ENCODE measurements at regions not wholly inside any gene's neighbourhood (a gene's known extent, or its start where the extent isn't known, plus 50 kb on each side); places are given as distances from the start of the nearest gene placed in this dataset.
A peak's percentile ranks its signal among the peaks of the same experiment; 100 is the strongest.

DNA sequence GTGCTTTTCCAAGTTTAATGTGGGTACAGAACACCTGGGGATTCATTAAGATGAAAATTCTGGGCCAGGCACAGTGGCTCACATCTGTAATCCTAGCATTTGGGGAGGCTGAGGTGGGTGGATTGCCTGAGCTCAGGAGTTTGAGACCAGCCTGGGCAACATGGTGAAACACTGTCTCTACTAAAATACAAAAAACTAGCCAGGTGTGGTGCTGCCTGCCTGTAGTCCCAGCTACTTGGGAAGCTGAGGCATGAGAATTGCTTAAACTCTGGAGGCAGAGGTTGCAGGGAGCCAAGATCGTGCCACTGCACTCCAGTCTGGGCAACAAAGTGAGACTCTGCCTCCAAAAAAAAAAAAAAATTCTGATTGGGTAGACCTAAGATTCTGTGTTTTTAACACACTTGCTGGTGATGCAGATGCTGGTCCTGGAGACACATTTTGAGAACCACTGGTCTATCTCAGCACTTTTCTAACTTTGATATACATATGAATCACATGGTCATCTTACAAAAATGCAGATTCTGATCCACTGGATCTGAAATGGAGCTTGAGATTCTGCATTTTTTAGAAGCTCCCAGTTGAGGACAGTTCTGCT lies 223.8 kb upstream of the SATB1 start:
- Mint-ChIP-seq H3K36me3 (no peaks in the 10 kb centered on the region), H3K4me1 (no peaks in the 10 kb centered on the region), H3K9me3 (peaks cover 0 to 3% (median 0%) of the 10 kb centered on the region in 7 donors), H3K4me3 (no peak overlapping the region), H3K27me3 (peaks cover 0 to 5% (median 0%) of the 10 kb centered on the region in 3 donors), H3K27ac (no peak overlapping the region)
- ATAC-seq (ENCODE audit: low read depth in 2 of 2) (no peak), DNase-seq (no peak)

GRCh38 chr3:18648159-18648558 lies 223.0 kb upstream of the SATB1 start:
- Mint-ChIP-seq H3K4me1 (peaks cover 0 to 6% (median 0%) of the 10 kb centered on the region in 3 donors), H3K36me3 (no peaks in the 10 kb centered on the region), H3K4me3 (no peak overlapping the region), H3K27ac (no peak overlapping the region), H3K9me3 (peaks cover 0 to 3% (median 0%) of the 10 kb centered on the region in 7 donors), H3K27me3 (peaks cover 0 to 5% (median 0%) of the 10 kb centered on the region in 3 donors)
- no peak for DNase-seq
- no peak for ATAC-seq (ENCODE audit: low read depth in 2 of 2)

- H3K9me3 Mint-ChIP-seq = peaks cover 0 to 6% (median 0%) of the 10 kb centered on the region in 7 donors
- peaks cover 0 to 7% (median 0%) of the 10 kb centered on the region in 3 donors for H3K4me1 Mint-ChIP-seq
- H3K4me3 Mint-ChIP-seq = no peak overlapping the region
- no peak overlapping the region for H3K27ac Mint-ChIP-seq
- no peaks in the 10 kb centered on the region for H3K36me3 Mint-ChIP-seq
- DNase-seq (no peak), ATAC-seq (ENCODE audit: low read depth in 2 of 2) (no peak)
- H3K27me3 Mint-ChIP-seq = peaks cover 0 to 5% (median 0%) of the 10 kb centered on the region in 3 donors
These were observed 220.5 kb upstream of the SATB1 start for GRCh38 chr3:18645619-18646018.

DNA sequence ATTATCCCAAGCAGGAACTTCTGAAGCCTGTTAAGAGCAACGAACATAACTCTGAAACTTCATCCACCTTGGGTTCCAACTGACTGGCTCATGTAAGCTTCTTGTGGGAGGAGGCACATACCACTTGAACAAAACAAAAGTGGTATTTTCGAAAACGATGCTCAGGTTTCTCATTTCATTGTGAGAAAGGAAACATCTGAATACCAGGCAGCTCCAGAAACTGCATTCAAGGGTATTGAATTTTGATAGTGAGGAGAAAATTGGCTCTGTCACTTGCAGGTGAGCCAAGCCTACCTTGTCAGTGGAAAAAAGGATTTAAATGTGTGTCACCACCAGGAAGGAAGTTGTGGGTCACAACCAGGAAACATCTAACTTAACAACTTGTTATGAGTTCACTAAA lies 218.1 kb upstream of the SATB1 start:
- Mint-ChIP-seq H3K4me3 (no peak overlapping the region), H3K27ac (no peak overlapping the region), H3K27me3 (peaks cover 0 to 5% (median 0%) of the 10 kb centered on the region in 3 donors), H3K36me3 (no peaks in the 10 kb centered on the region), H3K4me1 (peaks cover 0 to 7% (median 0%) of the 10 kb centered on the region in 3 donors), H3K9me3 (peaks cover 0 to 7% (median 0%) of the 10 kb centered on the region in 7 donors)
- no peak for ATAC-seq (ENCODE audit: low read depth in 2 of 2)
- no peak for DNase-seq

DNA sequence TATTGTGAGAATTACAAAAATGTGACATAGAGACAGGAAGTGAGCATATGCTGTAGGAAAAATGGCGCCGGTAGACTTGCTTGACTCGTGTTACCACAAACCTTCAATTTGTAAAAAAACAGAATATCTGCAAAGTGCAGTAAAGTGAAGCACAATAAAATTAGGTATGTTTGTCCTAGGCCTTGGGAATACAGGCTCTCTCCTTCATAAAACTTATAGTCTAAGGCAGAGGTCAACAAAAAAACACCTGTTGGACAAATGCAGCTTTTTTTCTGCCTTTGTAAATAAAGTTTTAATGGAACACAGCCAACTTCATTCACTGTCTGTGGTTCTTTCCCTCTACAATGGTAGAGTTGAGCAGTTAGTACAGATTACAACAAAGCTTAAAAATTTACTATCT lies 216.8 kb upstream of the SATB1 start:
- ATAC-seq (ENCODE audit: low read depth in 2 of 2) (no peak), DNase-seq (no peak)
- Mint-ChIP-seq H3K4me1 (peaks cover 0 to 7% (median 0%) of the 10 kb centered on the region in 3 donors), H3K36me3 (peaks cover 7% of the 10 kb centered on the region in 2 donors), H3K9me3 (peaks cover 0 to 14% (median 3%) of the 10 kb centered on the region in 7 donors), H3K27me3 (peaks cover 0 to 5% (median 0%) of the 10 kb centered on the region in 3 donors), H3K4me3 (no peak overlapping the region), H3K27ac (no peak overlapping the region)

- H3K9me3 Mint-ChIP-seq = peaks cover 0 to 21% (median 5%) of the 10 kb centered on the region in 7 donors
- DNase-seq (no peak), ATAC-seq (ENCODE audit: low read depth in 2 of 2) (no peak)
- no peaks in the 10 kb centered on the region for H3K27me3 Mint-ChIP-seq
- no peak overlapping the region for H3K4me3 Mint-ChIP-seq
- no peak overlapping the region for H3K27ac Mint-ChIP-seq
- H3K36me3 Mint-ChIP-seq = peaks cover 7% of the 10 kb centered on the region in 2 donors
- no peaks in the 10 kb centered on the region for H3K4me1 Mint-ChIP-seq
These were observed 210.1 kb upstream of the SATB1 start for GRCh38 chr3:18635215-18635614.

GRCh38 chr3:18634461-18634860 lies 209.3 kb upstream of the SATB1 start:
- DNase-seq = no peak
- no peak overlapping the region for H3K27ac Mint-ChIP-seq
- H3K4me3 Mint-ChIP-seq = no peak overlapping the region
- H3K36me3 Mint-ChIP-seq = peaks cover 7% of the 10 kb centered on the region in 2 donors
- ATAC-seq (ENCODE audit: low read depth in 2 of 2) = no peak
- H3K4me1 Mint-ChIP-seq = no peaks in the 10 kb centered on the region
- no peaks in the 10 kb centered on the region for H3K27me3 Mint-ChIP-seq
- H3K9me3 Mint-ChIP-seq = peaks cover 0 to 21% (median 5%) of the 10 kb centered on the region in 7 donors

DNA sequence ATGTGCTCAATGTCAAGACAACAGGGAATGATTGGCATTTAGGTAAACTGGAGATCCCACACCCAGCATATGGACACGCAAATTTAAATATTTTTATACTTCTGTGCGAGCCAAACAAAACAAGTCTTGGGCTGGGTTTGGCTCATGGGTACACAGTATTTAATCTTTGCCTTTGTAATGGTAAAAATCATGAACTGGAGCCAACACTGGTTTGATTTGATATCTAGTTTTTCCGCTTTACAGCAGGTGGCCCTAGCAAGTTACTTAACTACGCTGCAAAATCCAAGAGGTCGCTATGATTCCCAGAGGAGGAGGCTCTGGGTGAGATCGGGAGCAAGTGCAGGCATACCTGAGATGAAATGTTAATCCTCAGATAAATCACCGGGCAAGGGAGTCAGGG lies 207.9 kb upstream of the SATB1 start:
- no peak for DNase-seq
- Mint-ChIP-seq H3K4me1 (no peaks in the 10 kb centered on the region), H3K4me3 (no peak overlapping the region), H3K27ac (no peak overlapping the region), H3K36me3 (peaks cover 5 to 7% of the 10 kb centered on the region in 2 donors), H3K9me3 (peaks cover 0 to 19% (median 4%) of the 10 kb centered on the region in 7 donors), H3K27me3 (no peaks in the 10 kb centered on the region)
- ATAC-seq (ENCODE audit: low read depth in 2 of 2) = no peak

DNA sequence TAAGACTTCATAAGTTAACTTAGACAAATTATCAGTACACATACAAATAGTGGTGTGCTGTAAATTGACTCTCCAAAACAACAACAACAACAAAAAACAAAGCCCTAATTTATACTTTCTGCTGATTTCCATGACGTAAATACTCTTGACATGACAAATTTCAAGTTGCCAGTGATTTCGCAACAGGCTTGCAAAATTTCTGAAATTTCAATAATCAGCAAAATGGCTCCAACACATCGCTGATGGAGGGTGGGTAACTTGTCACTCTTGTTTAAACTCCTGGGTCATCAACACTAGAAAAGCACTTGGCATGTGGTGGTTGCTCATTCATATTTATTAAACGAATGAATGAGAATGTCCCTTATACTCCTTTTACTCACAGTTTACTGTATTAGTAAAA lies 205.2 kb upstream of the SATB1 start:
- ATAC-seq (ENCODE audit: low read depth in 2 of 2) = no peak
- H3K9me3 Mint-ChIP-seq = peaks cover 0 to 21% (median 3%) of the 10 kb centered on the region in 7 donors
- no peak overlapping the region for H3K27ac Mint-ChIP-seq
- H3K4me1 Mint-ChIP-seq = no peaks in the 10 kb centered on the region
- peaks cover 0 to 7% of the 10 kb centered on the region in 2 donors for H3K36me3 Mint-ChIP-seq
- no peak overlapping the region for H3K4me3 Mint-ChIP-seq
- no peaks in the 10 kb centered on the region for H3K27me3 Mint-ChIP-seq
- no peak for DNase-seq

GRCh38 chr3:18625085-18625484 lies 199.9 kb upstream of the SATB1 start:
- DNase-seq = no peak
- H3K4me3 Mint-ChIP-seq = no peak overlapping the region
- H3K27me3 Mint-ChIP-seq = peaks cover 0 to 8% (median 0%) of the 10 kb centered on the region in 3 donors
- H3K9me3 Mint-ChIP-seq = peaks cover 0 to 8% (median 0%) of the 10 kb centered on the region in 7 donors
- peaks cover 0 to 7% of the 10 kb centered on the region in 2 donors for H3K36me3 Mint-ChIP-seq
- H3K27ac Mint-ChIP-seq = no peak overlapping the region
- no peaks in the 10 kb centered on the region for H3K4me1 Mint-ChIP-seq
- no peak for ATAC-seq (ENCODE audit: low read depth in 2 of 2)

DNA sequence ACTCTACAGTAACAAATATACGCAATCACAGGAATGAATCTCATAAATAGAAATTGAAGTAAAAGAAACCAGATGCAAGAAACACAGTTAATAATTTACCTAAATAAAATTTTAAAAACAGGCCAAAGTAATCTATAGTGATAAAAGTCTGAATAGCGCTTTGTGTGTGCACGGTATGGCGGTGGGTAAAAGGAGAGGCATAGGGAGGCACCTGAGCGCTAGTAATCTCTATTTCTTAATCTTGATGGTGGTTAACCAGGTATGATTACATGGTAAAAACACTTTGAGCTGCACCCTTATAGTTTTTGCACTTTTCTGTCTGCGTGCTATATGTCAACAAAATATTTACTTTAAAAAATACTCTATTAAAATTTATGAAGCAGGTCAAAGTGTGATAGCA lies 198.1 kb upstream of the SATB1 start:
- no peaks in the 10 kb centered on the region for H3K4me1 Mint-ChIP-seq
- no peak overlapping the region for H3K27ac Mint-ChIP-seq
- H3K36me3 Mint-ChIP-seq = peaks cover 0 to 7% of the 10 kb centered on the region in 2 donors
- peaks cover 0 to 8% (median 0%) of the 10 kb centered on the region in 3 donors for H3K27me3 Mint-ChIP-seq
- no peak for DNase-seq
- H3K9me3 Mint-ChIP-seq = peaks cover 0 to 8% (median 0%) of the 10 kb centered on the region in 7 donors
- ATAC-seq (ENCODE audit: low read depth in 2 of 2) = no peak
- H3K4me3 Mint-ChIP-seq = no peak overlapping the region

- Mint-ChIP-seq H3K9me3 (no peaks in the 10 kb centered on the region), H3K27me3 (peaks cover 0 to 8% (median 0%) of the 10 kb centered on the region in 3 donors), H3K4me3 (no peak overlapping the region), H3K36me3 (no peaks in the 10 kb centered on the region), H3K27ac (no peak overlapping the region), H3K4me1 (peaks cover 7 to 14% (median 12%) of the 10 kb centered on the region in 3 donors)
- DNase-seq (no peak), ATAC-seq (ENCODE audit: low read depth in 2 of 2) (no peak)
These were observed 193.6 kb upstream of the SATB1 start for GRCh38 chr3:18618723-18619122.

- DNase-seq (no peak), ATAC-seq (ENCODE audit: low read depth in 2 of 2) (no peak)
- peaks cover 0 to 4% (median 0%) of the 10 kb centered on the region in 3 donors for H3K27me3 Mint-ChIP-seq
- no peak overlapping the region for H3K27ac Mint-ChIP-seq
- no peaks in the 10 kb centered on the region for H3K36me3 Mint-ChIP-seq
- H3K4me1 Mint-ChIP-seq = peaks cover 7 to 14% (median 14%) of the 10 kb centered on the region in 3 donors
- peaks cover 0 to 8% (median 6%) of the 10 kb centered on the region in 7 donors for H3K9me3 Mint-ChIP-seq
- H3K4me3 Mint-ChIP-seq = no peak overlapping the region
These were observed 186.9 kb upstream of the SATB1 start for GRCh38 chr3:18611991-18612390.

- Mint-ChIP-seq H3K4me3 (no peak overlapping the region), H3K36me3 (no peaks in the 10 kb centered on the region), H3K27ac (peak overlapping the region in 1 of 6 donors; percentile 17), H3K4me1 (peaks cover 0 to 3% (median 0%) of the 10 kb centered on the region in 3 donors), H3K9me3 (peaks cover 0 to 8% (median 6%) of the 10 kb centered on the region in 7 donors), H3K27me3 (peaks cover 0 to 4% (median 0%) of the 10 kb centered on the region in 3 donors)
- no peak for ATAC-seq (ENCODE audit: low read depth in 2 of 2)
- DNase-seq = no peak
These were observed 184.0 kb upstream of the SATB1 start for GRCh38 chr3:18609187-18609586.

Data from naive B cell (primary cell).